HEK293T (cell line): ENCODE measurements at regions not wholly inside any gene's neighbourhood (a gene's known extent, or its start where the extent isn't known, plus 50 kb on each side); places are given as distances from the start of the nearest gene placed in this dataset.
"Not testable (repeated sequence)": the region's sequence is repeated elsewhere in the genome, so short reads cannot be mapped to it uniquely, and the experiment has no call there.

ENCODE experiments used
- CTCF ChIA-PET: fragments of 350-600 bp; formaldehyde crosslinking; extraction: SDS; loops from one replicate; lab custom pipeline; 2021; ENCODE audit warnings: antibody characterized with exemption, inconsistent platforms; lab: Yijun Ruan, JAX
- POLR2A ChIA-PET: fragments of 350-600 bp; formaldehyde crosslinking; extraction: SDS; loops from one replicate; lab custom pipeline; 2020; ENCODE audit warnings: antibody characterized with exemption, inconsistent platforms; lab: Yijun Ruan, JAX
- DNase-seq: peaks from one replicate; pipeline ENCODE4 v3.0.0; 2012; ENCODE audit warnings: mixed read lengths; ENCODE audit errors: extremely low spot score
- ARNT ChIP-seq: fragments of 450-650 bp; IDR thresholded peaks from 2 replicates; pipeline ENCODE4 v1.6.1; 2017; ENCODE audit warnings: mild to moderate bottlenecking
- BHLHE40 ChIP-seq: fragments of 450-650 bp; IDR thresholded peaks from 2 replicates; pipeline ENCODE4 v1.6.1; 2016; ENCODE audit warnings: mild to moderate bottlenecking, moderate library complexity, borderline replicate concordance
- CTBP1 ChIP-seq: fragments of 450-650 bp; IDR thresholded peaks from 2 replicates; pipeline ENCODE4 v1.6.1; 2016; ENCODE audit warnings: borderline replicate concordance
- ELF4 ChIP-seq: fragments of 450-650 bp; IDR thresholded peaks from 2 replicates; pipeline ENCODE4 v1.6.1; 2017; ENCODE audit warnings: antibody characterized with exemption
- FOXA1 ChIP-seq: fragments of 450-650 bp; IDR thresholded peaks from 2 replicates; pipeline ENCODE4 v1.6.1; 2016; ENCODE audit warnings: mild to moderate bottlenecking
- FOXK2 ChIP-seq: fragments of 450-650 bp; IDR thresholded peaks from 2 replicates; pipeline ENCODE4 v1.6.1; 2016; ENCODE audit warnings: mild to moderate bottlenecking
- FOXM1 ChIP-seq: fragments of 450-650 bp; IDR thresholded peaks from 2 replicates; pipeline ENCODE4 v1.6.1; 2017; ENCODE audit warnings: mild to moderate bottlenecking, borderline replicate concordance
- HDGF ChIP-seq: fragments of 450-650 bp; IDR thresholded peaks from 2 replicates; pipeline ENCODE4 v1.6.1; 2017; ENCODE audit warnings: antibody characterized with exemption, borderline replicate concordance
- L3MBTL2 ChIP-seq: fragments of 450-650 bp; conservative IDR thresholded peaks from 2 replicates; pipeline ENCODE4 v1.6.1; 2016; ENCODE audit warnings: mild to moderate bottlenecking
- LEF1 ChIP-seq: fragments of 450-650 bp; IDR thresholded peaks from 2 replicates; pipeline ENCODE4 v1.6.1; 2017; ENCODE audit warnings: mild to moderate bottlenecking, borderline replicate concordance
- NFRKB ChIP-seq: fragments of 450-650 bp; IDR thresholded peaks from 2 replicates; pipeline ENCODE4 v1.6.1; 2016; ENCODE audit warnings: mild to moderate bottlenecking, moderate library complexity
- PKNOX1 ChIP-seq: fragments of 450-650 bp; IDR thresholded peaks from 2 replicates; pipeline ENCODE4 v1.6.1; 2016
- SP1 ChIP-seq: fragments of 450-650 bp; IDR thresholded peaks from 2 replicates; pipeline ENCODE4 v1.6.1; 2017
- SUZ12 ChIP-seq: fragments of 450-650 bp; IDR thresholded peaks from 2 replicates; pipeline ENCODE4 v1.6.1; 2016; ENCODE audit warnings: mild to moderate bottlenecking
- TARDBP ChIP-seq: fragments of 450-650 bp; IDR thresholded peaks from 2 replicates; pipeline ENCODE4 v1.6.1; 2016
- ZNF384 ChIP-seq: fragments of 450-650 bp; IDR thresholded peaks from 2 replicates; pipeline ENCODE4 v1.6.1; 2016

- CTCF ChIA-PET, result no interaction called here
- no peak for DNase-seq
- no peak for TF ChIP-seq SUZ12
- TF ChIP-seq TARDBP, result no peak
- no peak for TF ChIP-seq FOXA1
- no peak for TF ChIP-seq HDGF
- TF ChIP-seq PKNOX1, result no peak
- no peak for TF ChIP-seq FOXM1
- TF ChIP-seq FOXK2, result no peak
- TF ChIP-seq LEF1, result no peak
- TF ChIP-seq CTBP1, result no peak
- POLR2A ChIA-PET, result no interaction called here
Measured at GRCh38 chr3:80750637-80751036, 982.8 kb upstream of the ROBO1 start.

- TF ChIP-seq ELF4 (no peak), BHLHE40 (no peak), ZNF384 (no peak), CTBP1 (no peak)
- POLR2A ChIA-PET, result no interaction called here
- DNase-seq, result no peak
- CTCF ChIA-PET, result no interaction called here
Measured at GRCh38 chr3:80734920-80735319, 967.1 kb upstream of the ROBO1 start.

DNA sequence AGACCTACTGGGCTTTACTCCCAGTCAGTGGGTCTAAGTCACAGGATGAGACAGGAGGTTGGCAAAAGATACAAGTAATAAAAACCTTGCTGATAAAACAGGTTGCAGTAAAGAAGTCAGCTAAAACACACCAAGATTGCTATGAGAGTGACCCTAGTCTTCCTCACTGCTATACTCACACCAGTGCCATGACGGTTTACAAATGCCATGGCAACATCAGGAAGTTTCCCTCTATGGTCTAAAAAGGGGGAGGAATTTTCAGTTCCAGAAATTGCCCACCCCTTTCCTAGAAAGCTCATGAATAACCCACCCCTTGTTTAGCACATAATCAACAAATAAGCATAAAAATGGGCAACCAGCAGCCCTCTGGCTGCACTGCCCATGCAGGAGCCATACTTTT, 966.7 kb upstream of the ROBO1 start:
- TF ChIP-seq ELF4 (no peak), SUZ12 (no peak), NFRKB (no peak), ZNF384 (no peak), ARNT (no peak), CTBP1 (no peak), HDGF (no peak), FOXM1 (no peak), PKNOX1 (no peak), SP1 (no peak), FOXK2 (no peak)

GRCh38 chr3:80733522-80734176, 965.9 kb upstream of the ROBO1 start:
- ChIA-PET POLR2A (no interaction called here), CTCF (no interaction called here)
- DNase-seq, result peak; percentile 7
- TF ChIP-seq NFRKB (no peak), BHLHE40 (no peak), FOXA1 (no peak), PKNOX1 (peak; percentile 89), ZNF384 (no peak), HDGF (no peak), LEF1 (no peak)

More for the DNA sequence above, 966.7 kb upstream of the ROBO1 start:
- ChIA-PET POLR2A (no interaction called here), CTCF (no interaction called here)
- DNase-seq, result no peak

- POLR2A ChIA-PET, CTCF ChIA-PET, DNase-seq: not testable (repeated sequence)
Measured at GRCh38 chr3:80727561-80727960, 959.8 kb upstream of the ROBO1 start.

DNA sequence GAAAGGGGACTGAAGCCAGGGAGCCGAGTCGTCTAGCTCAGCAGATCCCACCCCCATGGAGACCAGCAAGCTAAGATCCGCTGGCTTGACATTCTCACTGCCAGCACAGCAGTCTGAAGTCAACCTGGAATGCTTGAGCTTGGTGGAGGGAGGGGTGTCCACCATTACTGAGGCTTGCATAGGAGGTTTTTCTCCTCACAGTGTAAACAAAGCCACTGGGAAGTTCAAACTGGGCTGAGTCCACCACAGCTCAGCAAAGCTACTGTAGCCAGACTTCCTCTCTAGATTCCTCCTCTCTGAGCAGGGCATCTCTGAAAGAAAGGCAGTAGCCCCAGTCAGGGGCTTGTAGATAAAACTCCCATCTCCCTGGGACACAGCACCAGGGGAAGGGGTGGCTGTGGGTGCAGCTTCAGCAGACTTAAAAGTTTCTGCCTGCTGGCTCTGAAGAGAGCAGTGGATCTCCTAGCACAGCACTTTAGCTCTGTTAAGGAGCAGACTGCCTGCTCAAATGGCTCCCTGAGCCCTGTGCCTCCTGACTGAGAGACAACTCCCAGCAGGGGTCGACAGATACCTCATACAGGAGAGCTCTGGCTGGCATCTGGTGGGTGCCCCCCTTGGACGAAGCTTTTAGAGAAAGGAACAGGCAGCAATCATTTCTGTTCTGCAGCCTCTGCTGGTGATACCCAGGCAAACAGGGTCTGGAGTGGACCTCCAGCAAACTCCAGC, 942.0 kb upstream of the ROBO1 start:
- POLR2A ChIA-PET, CTCF ChIA-PET, DNase-seq: not testable (repeated sequence)

DNA sequence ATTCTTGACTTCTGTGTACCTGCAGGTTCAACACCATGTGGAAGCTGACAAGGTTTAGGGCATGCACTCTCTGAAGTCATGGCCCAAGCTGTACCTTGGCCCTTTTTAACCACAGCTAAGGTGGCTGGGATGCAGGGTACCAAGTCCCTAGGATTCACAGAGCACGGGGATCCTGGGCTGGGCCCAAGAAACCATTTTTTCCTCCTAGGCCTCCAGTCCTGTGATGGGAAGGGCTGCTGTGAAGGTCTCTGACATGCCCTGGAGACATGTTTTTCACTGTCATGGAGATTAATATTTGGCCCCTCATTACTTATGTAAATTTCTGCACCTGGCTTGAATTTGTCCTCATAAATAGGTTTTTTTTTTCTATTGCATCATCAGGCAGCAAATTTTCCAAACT, 937.5 kb upstream of the ROBO1 start:
- POLR2A ChIA-PET, result no interaction called here
- no peak for DNase-seq
- CTCF ChIA-PET, result no interaction called here
- TF ChIP-seq L3MBTL2 (no peak), FOXM1 (no peak), CTBP1 (no peak), ELF4 (no peak)
